ENCODE measurements at regions not wholly inside any gene's neighbourhood (a gene's known extent, or its start where the extent isn't known, plus 50 kb on each side); places are given as distances from the start of the nearest gene placed in this dataset.

- H3K4me1 ChIP-seq (ENCODE audit: control insufficient read depth, insufficient read depth, low read length, poor library complexity, severe bottlenecking), result no peaks in the 10 kb centered on the region
- no peak overlapping the region for H3K4me3 ChIP-seq (ENCODE audit: extremely low read depth, insufficient read depth, low read length, poor library complexity, severe bottlenecking)
- WGBS, 2 experiments (ENCODE audit: insufficient coverage in 2 of 2), result 90 to 100% methylated on average over 1 of the region's 1 CpG
- no peaks in the 10 kb centered on the region for H3K36me3 ChIP-seq (ENCODE audit: control insufficient read depth, insufficient read depth, low read length)
- no peaks in the 10 kb centered on the region for H3K9me3 ChIP-seq (ENCODE audit: control insufficient read depth, low read length)
- H3K27ac ChIP-seq (ENCODE audit: low read depth, low read length, severe bottlenecking), result no peak overlapping the region
Measured at GRCh38 chr1:117803318-117803717, 126.1 kb downstream of the GDAP2 start.

- no peak overlapping the region for H3K4me3 ChIP-seq (ENCODE audit: extremely low read depth, insufficient read depth, low read length, poor library complexity, severe bottlenecking)
- H3K4me1 ChIP-seq (ENCODE audit: control insufficient read depth, insufficient read depth, low read length, poor library complexity, severe bottlenecking), result no peaks in the 10 kb centered on the region
- no peak overlapping the region for H3K27ac ChIP-seq (ENCODE audit: low read depth, low read length, severe bottlenecking)
- WGBS, 2 experiments (ENCODE audit: insufficient coverage in 2 of 2), result no CpG with 5 or more reads among the region's 1 CpG
- no peaks in the 10 kb centered on the region for H3K36me3 ChIP-seq (ENCODE audit: control insufficient read depth, insufficient read depth, low read length)
- no peaks in the 10 kb centered on the region for H3K9me3 ChIP-seq (ENCODE audit: control insufficient read depth, low read length)
Measured at GRCh38 chr1:117809764-117810163, 119.7 kb downstream of the GDAP2 start.

GRCh38 chr1:117810553-117810952, 118.9 kb downstream of the GDAP2 start:
- Histone ChIP-seq H3K4me1 (ENCODE audit: control insufficient read depth, insufficient read depth, low read length, poor library complexity, severe bottlenecking) (no peaks in the 10 kb centered on the region), H3K36me3 (ENCODE audit: control insufficient read depth, insufficient read depth, low read length) (no peaks in the 10 kb centered on the region), H3K9me3 (ENCODE audit: control insufficient read depth, low read length) (no peaks in the 10 kb centered on the region), H3K27ac (ENCODE audit: low read depth, low read length, severe bottlenecking) (no peak overlapping the region), H3K4me3 (ENCODE audit: extremely low read depth, insufficient read depth, low read length, poor library complexity, severe bottlenecking) (no peak overlapping the region)
- 75 to 100% methylated on average over 2 of the region's 3 CpGs for WGBS, 2 experiments (ENCODE audit: insufficient coverage in 2 of 2)

GRCh38 chr1:117812869-117813511, 116.4 kb downstream of the GDAP2 start:
- no peaks in the 10 kb centered on the region for H3K36me3 ChIP-seq (ENCODE audit: control insufficient read depth, insufficient read depth, low read length)
- no peak overlapping the region for H3K27ac ChIP-seq (ENCODE audit: low read depth, low read length, severe bottlenecking)
- no CpG with 5 or more reads among the region's 1 CpG for WGBS, 2 experiments (ENCODE audit: insufficient coverage in 2 of 2)
- no peaks in the 10 kb centered on the region for H3K4me1 ChIP-seq (ENCODE audit: control insufficient read depth, insufficient read depth, low read length, poor library complexity, severe bottlenecking)
- H3K9me3 ChIP-seq (ENCODE audit: control insufficient read depth, low read length), result no peaks in the 10 kb centered on the region
- no peak overlapping the region for H3K4me3 ChIP-seq (ENCODE audit: extremely low read depth, insufficient read depth, low read length, poor library complexity, severe bottlenecking)
